BE2C (cell line): ENCODE measurements at regions not wholly inside any gene's neighbourhood (a gene's known extent, or its start where the extent isn't known, plus 50 kb on each side); places are given as distances from the start of the nearest gene placed in this dataset.

Experiments
- DNase-seq: peaks from one replicate; pipeline ENCODE4 v3.0.0-alpha.2; 2020
- H3K27me3 ChIP-seq: fragments of 250-450 bp; sonication (Bioruptor Pico); 2 replicates; pipeline ENCODE4 v1.5.1; 2020; ENCODE audit warnings: mild to moderate bottlenecking
- H3K36me3 ChIP-seq: fragments of 250-450 bp; sonication (Bioruptor Pico); 2 replicates; pipeline ENCODE4 v1.5.1; 2020; ENCODE audit warnings: mild to moderate bottlenecking
- H3K4me1 ChIP-seq: fragments of 250-450 bp; sonication (Bioruptor Pico); 2 replicates; pipeline ENCODE4 v1.5.1; 2020
- H3K4me3 ChIP-seq: 2 replicates; pipeline ENCODE4 v1.5.1; 2011; ENCODE audit warnings: low read depth, low read length
- H3K9me3 ChIP-seq: fragments of 250-450 bp; sonication (Bioruptor Pico); 2 replicates; pipeline ENCODE4 v1.5.1; 2020
- TF ChIP-seq, protein P1 (sequence below): IDR thresholded peaks from 2 replicates; pipeline ENCODE4 v1.5.1; 2012; ENCODE audit warnings: mild to moderate bottlenecking, low read depth, low read length

GRCh38 chr9:71322311-71322710, 200.9 kb upstream of the TRPM3 start:
- no peak overlapping the region for H3K4me3 ChIP-seq
- DNase-seq, result no peak
- TF ChIP-seq, protein P1, sequence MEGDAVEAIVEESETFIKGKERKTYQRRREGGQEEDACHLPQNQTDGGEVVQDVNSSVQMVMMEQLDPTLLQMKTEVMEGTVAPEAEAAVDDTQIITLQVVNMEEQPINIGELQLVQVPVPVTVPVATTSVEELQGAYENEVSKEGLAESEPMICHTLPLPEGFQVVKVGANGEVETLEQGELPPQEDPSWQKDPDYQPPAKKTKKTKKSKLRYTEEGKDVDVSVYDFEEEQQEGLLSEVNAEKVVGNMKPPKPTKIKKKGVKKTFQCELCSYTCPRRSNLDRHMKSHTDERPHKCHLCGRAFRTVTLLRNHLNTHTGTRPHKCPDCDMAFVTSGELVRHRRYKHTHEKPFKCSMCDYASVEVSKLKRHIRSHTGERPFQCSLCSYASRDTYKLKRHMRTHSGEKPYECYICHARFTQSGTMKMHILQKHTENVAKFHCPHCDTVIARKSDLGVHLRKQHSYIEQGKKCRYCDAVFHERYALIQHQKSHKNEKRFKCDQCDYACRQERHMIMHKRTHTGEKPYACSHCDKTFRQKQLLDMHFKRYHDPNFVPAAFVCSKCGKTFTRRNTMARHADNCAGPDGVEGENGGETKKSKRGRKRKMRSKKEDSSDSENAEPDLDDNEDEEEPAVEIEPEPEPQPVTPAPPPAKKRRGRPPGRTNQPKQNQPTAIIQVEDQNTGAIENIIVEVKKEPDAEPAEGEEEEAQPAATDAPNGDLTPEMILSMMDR, result no peak

GRCh38 chr9:71308454-71308853, 187.0 kb upstream of the TRPM3 start:
- Histone ChIP-seq H3K36me3 (no peaks in the 10 kb centered on the region), H3K4me3 (no peak overlapping the region), H3K9me3 (no peaks in the 10 kb centered on the region), H3K4me1 (no peaks in the 10 kb centered on the region), H3K27me3 (peaks cover 3% of the 10 kb centered on the region)
- TF ChIP-seq, protein P1, result no peak
- no peak for DNase-seq

More at GRCh38 chr9:71322311-71322710, 200.9 kb upstream of the TRPM3 start:
- H3K36me3 ChIP-seq, result no peaks in the 10 kb centered on the region
- H3K4me1 ChIP-seq, result no peaks in the 10 kb centered on the region
- no peaks in the 10 kb centered on the region for H3K9me3 ChIP-seq
- H3K27me3 ChIP-seq, result peaks cover 19% of the 10 kb centered on the region

- no peaks in the 10 kb centered on the region for H3K9me3 ChIP-seq
- no peak for DNase-seq
- peaks cover 3% of the 10 kb centered on the region for H3K27me3 ChIP-seq
- H3K36me3 ChIP-seq, result no peaks in the 10 kb centered on the region
- H3K4me1 ChIP-seq, result no peaks in the 10 kb centered on the region
- no peak overlapping the region for H3K4me3 ChIP-seq
- TF ChIP-seq, protein P1, result no peak
Observed at GRCh38 chr9:71306134-71306533, 184.7 kb upstream of the TRPM3 start.

GRCh38 chr9:71303351-71303750, 181.9 kb upstream of the TRPM3 start:
- H3K4me3 ChIP-seq, result no peak overlapping the region
- no peaks in the 10 kb centered on the region for H3K4me1 ChIP-seq
- no peaks in the 10 kb centered on the region for H3K36me3 ChIP-seq
- no peak for DNase-seq
- H3K27me3 ChIP-seq, result peaks cover 5% of the 10 kb centered on the region
- H3K9me3 ChIP-seq, result no peaks in the 10 kb centered on the region
- TF ChIP-seq, protein P1, result no peak

DNA sequence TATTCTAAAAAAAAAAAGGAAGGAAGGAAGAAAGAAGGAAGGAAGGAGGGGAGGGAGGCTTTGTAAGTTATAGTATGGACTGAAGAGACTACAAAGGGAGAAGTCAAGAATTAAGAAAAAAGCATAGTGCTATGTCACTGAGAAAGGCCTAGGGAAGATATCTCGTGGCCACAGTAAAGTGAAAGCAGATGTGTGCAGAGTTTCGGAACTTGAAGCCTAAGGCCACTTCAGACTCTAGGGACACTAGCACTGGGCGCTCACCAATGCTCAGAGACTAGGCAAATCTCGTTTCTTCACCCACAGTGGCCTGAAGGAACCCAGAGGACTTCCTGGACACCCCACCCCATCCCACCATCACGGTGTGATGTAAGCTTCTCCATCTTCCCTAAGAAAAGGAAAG, 181.4 kb upstream of the TRPM3 start:
- peaks cover 5% of the 10 kb centered on the region for H3K27me3 ChIP-seq
- DNase-seq, result no peak
- TF ChIP-seq, protein P1, result no peak
- no peak overlapping the region for H3K4me3 ChIP-seq
- H3K4me1 ChIP-seq, result no peaks in the 10 kb centered on the region
- H3K9me3 ChIP-seq, result no peaks in the 10 kb centered on the region
- H3K36me3 ChIP-seq, result no peaks in the 10 kb centered on the region

GRCh38 chr9:71295928-71296327, 174.5 kb upstream of the TRPM3 start:
- Histone ChIP-seq H3K36me3 (no peaks in the 10 kb centered on the region), H3K4me1 (no peaks in the 10 kb centered on the region), H3K27me3 (peaks cover 10% of the 10 kb centered on the region), H3K9me3 (no peaks in the 10 kb centered on the region), H3K4me3 (no peak overlapping the region)
- no peak for DNase-seq
- TF ChIP-seq, protein P1, result no peak
